GM10248 (cell line): ENCODE measurements at regions not wholly inside any gene's neighbourhood (a gene's known extent, or its start where the extent isn't known, plus 50 kb on each side); places are given as distances from the start of the nearest gene placed in this dataset.

Experiments used
- CTCF ChIA-PET: fragments of 300-600 bp; sonication (Branson Sonifier 250); formaldehyde crosslinking; extraction: SDS; loops from one replicate; lab custom pipeline; 2021; ENCODE audit warnings: antibody characterized with exemption; lab: Yijun Ruan, JAX
- POLR2A ChIA-PET: fragments of 350-650 bp; sonication (Branson Sonifier 250); formaldehyde crosslinking; extraction: SDS; loops from one replicate; lab custom pipeline; 2020; ENCODE audit warnings: antibody characterized with exemption; lab: Yijun Ruan, JAX
- DNase-seq: peaks from one replicate; pipeline ENCODE4 v3.0.0; 2012; ENCODE audit errors: extremely low spot score
- TF ChIP-seq, protein P1 (sequence below): IDR thresholded peaks from 2 replicates; pipeline ENCODE4 v1.5.1; 2012; ENCODE audit warnings: mild to moderate bottlenecking, low read depth; ENCODE audit errors: extremely low read depth, missing control alignments, control extremely low read depth

DNA sequence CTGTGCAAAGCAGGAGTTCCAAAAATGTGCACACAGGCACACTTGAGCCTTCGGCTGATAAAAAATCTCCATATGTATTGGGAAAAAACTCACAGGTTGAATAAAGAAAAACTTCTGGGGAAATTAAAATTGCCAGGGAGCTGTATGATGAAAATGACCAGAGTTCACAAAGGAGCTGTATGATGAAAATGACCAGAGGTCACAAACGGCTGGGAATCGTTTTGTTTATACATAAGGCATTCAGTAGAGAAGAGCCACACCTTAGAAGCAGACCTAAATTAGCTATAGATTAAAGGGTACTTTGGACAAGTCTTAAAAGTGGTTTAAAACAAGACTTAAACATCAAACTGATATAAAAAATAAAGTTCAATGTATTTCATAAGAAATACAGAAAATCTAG is 251.7 kb upstream of the TMEM132C start:
- TF ChIP-seq, protein P1, sequence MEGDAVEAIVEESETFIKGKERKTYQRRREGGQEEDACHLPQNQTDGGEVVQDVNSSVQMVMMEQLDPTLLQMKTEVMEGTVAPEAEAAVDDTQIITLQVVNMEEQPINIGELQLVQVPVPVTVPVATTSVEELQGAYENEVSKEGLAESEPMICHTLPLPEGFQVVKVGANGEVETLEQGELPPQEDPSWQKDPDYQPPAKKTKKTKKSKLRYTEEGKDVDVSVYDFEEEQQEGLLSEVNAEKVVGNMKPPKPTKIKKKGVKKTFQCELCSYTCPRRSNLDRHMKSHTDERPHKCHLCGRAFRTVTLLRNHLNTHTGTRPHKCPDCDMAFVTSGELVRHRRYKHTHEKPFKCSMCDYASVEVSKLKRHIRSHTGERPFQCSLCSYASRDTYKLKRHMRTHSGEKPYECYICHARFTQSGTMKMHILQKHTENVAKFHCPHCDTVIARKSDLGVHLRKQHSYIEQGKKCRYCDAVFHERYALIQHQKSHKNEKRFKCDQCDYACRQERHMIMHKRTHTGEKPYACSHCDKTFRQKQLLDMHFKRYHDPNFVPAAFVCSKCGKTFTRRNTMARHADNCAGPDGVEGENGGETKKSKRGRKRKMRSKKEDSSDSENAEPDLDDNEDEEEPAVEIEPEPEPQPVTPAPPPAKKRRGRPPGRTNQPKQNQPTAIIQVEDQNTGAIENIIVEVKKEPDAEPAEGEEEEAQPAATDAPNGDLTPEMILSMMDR = no peak
- CTCF ChIA-PET = interaction anchor here (1.0 kb wide), 1 partner anchor 45 kb away, joined by 3 read pairs; no protein-coding TSS in a partner anchor

DNA sequence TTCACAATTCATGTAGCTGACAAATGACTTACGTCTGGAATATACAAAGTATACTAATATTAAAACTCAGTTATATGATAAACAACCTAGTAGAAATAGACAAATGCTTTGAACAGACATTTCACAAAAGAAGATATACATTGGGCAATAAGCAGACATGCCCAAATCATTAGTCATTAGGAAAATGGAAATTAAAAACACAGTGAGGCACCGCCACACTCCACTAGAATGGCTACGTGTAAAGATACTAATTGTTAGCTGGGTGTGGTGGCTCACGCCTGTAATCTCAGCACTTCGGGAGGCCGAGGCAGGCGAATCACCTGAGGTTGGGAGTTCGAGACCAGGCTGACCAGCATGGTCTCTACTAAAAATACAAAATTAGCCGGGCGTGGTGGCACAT is 248.9 kb upstream of the TMEM132C start:
- no peak for DNase-seq
- TF ChIP-seq, protein P1 = no peak
- CTCF ChIA-PET = no interaction called here
- POLR2A ChIA-PET = no interaction called here

More for the DNA sequence above, 251.7 kb upstream of the TMEM132C start:
- DNase-seq = no peak
- POLR2A ChIA-PET = no interaction called here

GRCh38 chr12:128019996-128020544 is 246.9 kb upstream of the TMEM132C start:
- CTCF ChIA-PET = interaction anchor here (1.8 kb wide), 1 partner anchor 15 kb away, joined by 3 read pairs; no protein-coding TSS in a partner anchor
- POLR2A ChIA-PET = no interaction called here
- DNase-seq = no peak
- TF ChIP-seq, protein P1 = no peak

DNA sequence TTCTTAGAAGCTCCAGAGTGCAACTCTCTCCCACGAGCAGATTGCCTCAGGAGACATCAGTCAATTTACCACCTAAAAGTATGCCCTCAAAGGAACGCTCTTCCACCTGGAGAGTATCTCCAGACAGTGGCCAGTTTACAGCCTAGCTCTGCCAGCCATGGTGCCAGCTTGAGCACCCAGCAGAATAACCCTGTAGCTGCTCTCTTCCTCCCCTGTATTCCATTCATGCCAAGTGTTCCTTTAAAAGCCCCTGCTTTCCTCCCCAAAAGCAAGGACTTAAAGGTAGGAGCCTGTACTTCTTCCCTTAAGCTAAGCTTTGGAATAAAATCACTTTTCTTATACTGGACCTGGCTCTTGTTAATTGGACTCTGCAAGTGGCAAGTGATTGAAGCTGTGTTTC is 245.4 kb upstream of the TMEM132C start:
- no peak for DNase-seq
- ChIA-PET CTCF (no interaction called here), POLR2A (no interaction called here)
- TF ChIP-seq, protein P1 = no peak

DNA sequence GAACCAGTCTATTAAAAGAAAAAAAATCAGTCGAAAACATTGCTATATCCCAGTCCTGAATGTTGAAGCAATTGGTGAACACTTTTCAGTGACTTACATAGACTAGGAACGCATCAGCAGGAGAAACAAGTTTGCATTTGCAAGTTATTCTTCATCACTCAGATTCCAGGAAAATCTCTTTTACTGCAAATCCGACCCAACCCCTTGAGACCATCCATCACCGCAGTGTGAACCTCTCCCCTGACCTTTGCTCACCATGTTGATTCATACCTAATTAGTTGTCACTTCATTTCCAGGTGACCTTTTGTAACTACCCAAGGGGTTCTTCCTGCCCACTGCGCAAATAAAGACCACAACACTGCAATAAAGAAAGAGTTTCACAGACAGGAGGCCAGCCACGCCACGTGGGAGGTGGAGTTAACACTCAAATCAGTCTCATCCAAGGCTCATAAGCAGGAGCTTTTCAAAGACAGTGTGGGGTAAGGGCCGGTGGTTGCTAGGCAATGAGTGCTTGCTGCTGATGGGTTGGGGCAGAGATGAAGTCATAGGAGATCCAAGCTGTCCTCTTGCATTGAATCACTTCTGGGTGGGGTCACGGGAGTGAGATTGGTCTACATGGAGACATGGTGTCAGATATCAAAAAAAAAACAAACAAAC is 241.3 kb upstream of the TMEM132C start:
- POLR2A ChIA-PET = no interaction called here
- TF ChIP-seq, protein P1 = no peak
- no peak for DNase-seq
- CTCF ChIA-PET = no interaction called here

DNA sequence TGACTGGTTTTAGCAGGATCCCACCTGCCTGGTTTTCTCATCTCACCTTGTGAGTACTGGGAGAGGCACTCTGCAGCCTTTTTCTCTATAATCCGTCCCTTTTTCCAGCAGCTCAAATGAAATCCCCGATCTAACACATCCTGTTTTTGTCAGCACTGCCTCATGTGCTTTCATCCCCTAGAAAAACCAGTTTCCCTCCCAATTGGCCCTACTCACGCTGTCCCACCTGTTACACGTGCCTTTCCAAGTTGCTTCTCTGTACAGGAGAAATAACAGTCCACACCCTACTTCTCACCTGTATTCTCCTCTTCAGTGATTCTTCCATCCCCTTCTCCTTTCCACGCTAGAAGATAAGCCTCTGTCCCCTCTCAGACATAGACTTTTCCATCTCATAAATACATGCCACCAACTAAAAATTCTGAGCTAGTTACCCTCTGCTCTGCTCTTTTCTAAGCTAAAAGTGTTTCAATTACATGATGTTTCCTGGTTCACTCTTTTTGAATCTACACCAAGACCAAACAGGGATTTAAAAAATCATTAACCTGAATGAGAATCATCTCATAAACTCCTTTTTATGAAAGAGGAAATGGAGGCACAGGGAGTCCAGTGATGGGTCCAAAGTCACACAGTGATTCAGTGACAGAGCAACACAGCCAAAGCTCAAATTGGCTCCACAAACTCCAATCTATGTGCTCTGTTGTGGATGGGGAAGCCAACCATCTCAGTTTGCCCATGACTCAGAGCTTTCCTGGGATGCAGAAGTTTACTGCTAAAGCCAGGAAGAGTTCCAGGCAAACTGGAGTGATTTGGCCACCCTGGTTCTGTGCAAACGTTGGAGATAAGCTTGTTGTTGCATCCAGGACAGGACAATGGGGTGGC is 240.0 kb upstream of the TMEM132C start:
- no peak for DNase-seq
- TF ChIP-seq, protein P1 = no peak
- CTCF ChIA-PET = interaction anchor here (0.7 kb wide), 1 partner anchor 11 kb away, joined by 3 read pairs; no protein-coding TSS in a partner anchor
- POLR2A ChIA-PET = no interaction called here
